Neural progenitor cell (in vitro differentiated cells): ENCODE measurements at regions not wholly inside any gene's neighbourhood (a gene's known extent, or its start where the extent isn't known, plus 50 kb on each side); places are given as distances from the start of the nearest gene placed in this dataset.

ENCODE experiments used
- DNase-seq: peaks from one replicate; pipeline ENCODE4 v3.0.0-alpha.2; 2016; ENCODE audit warnings: low spot score
- H2AFZ ChIP-seq: fragments of 200-600 bp; sonication (generic); replicated peaks from 2 replicates; pipeline ENCODE4 v1.6.1; 2016; ENCODE audit warnings: antibody characterized with exemption
- H3F3A ChIP-seq: fragments of 200-600 bp; sonication (generic); 2 replicates; pipeline ENCODE4 v1.6.1; 2016; ENCODE audit warnings: antibody characterized with exemption, low read depth
- H3K27ac ChIP-seq: fragments of 200-600 bp; sonication (generic); 2 replicates; pipeline ENCODE4 v1.5.1; 2016; ENCODE audit warnings: mild to moderate bottlenecking
- H3K27me3 ChIP-seq: fragments of 200-600 bp; sonication (generic); 2 replicates; pipeline ENCODE4 v1.6.1; 2016; ENCODE audit warnings: mild to moderate bottlenecking, moderate library complexity
- H3K36me3 ChIP-seq: fragments of 200-600 bp; sonication (generic); 2 replicates; pipeline ENCODE4 v1.5.1; 2016
- H3K4me1 ChIP-seq: fragments of 200-600 bp; sonication (generic); 2 replicates; pipeline ENCODE4 v1.6.1; 2016; ENCODE audit warnings: mixed run types
- H3K4me2 ChIP-seq: fragments of 200-600 bp; sonication (generic); 2 replicates; pipeline ENCODE4 v1.6.1; 2016
- H3K4me3 ChIP-seq: fragments of 200-600 bp; sonication (generic); 2 replicates; pipeline ENCODE4 v1.5.1; 2016
- H3K79me2 ChIP-seq: fragments of 200-600 bp; sonication (generic); 2 replicates; pipeline ENCODE4 v1.6.1; 2016; ENCODE audit warnings: low read depth
- H3K9ac ChIP-seq: fragments of 200-600 bp; sonication (generic); 2 replicates; pipeline ENCODE4 v1.6.1; 2016
- H3K9me3 ChIP-seq: fragments of 200-600 bp; sonication (generic); 2 replicates; pipeline ENCODE4 v1.5.1; 2016; ENCODE audit warnings: low read depth
- H4K20me1 ChIP-seq: fragments of 200-600 bp; sonication (generic); 2 replicates; pipeline ENCODE4 v1.6.1; 2016; ENCODE audit warnings: low read depth
- H3K27ac Mint-ChIP-seq: 3 replicates; pipeline ENCODE4 v1.8.0; 2021; ENCODE audit warnings: mixed read lengths
- H3K27me3 Mint-ChIP-seq: 2 replicates; pipeline ENCODE4 v1.8.0; 2022; ENCODE audit warnings: low read depth, mild to moderate bottlenecking, inconsistent platforms, moderate library complexity, mixed read lengths; ENCODE audit not compliant: insufficient read depth
- H3K36me3 Mint-ChIP-seq: 3 replicates; pipeline ENCODE4 v1.8.0; 2021; ENCODE audit warnings: mixed read lengths
- H3K4me1 Mint-ChIP-seq: 3 replicates; pipeline ENCODE4 v1.8.0; 2021; ENCODE audit warnings: mixed read lengths
- H3K4me3 Mint-ChIP-seq: 3 replicates; pipeline ENCODE4 v1.8.0; 2021; ENCODE audit warnings: mild to moderate bottlenecking, moderate library complexity, mixed read lengths
- H3K9me3 Mint-ChIP-seq: 3 replicates; pipeline ENCODE4 v1.8.0; 2020; ENCODE audit warnings: mixed read lengths
- EZH2 ChIP-seq: fragments of 200-600 bp; sonication (generic); IDR thresholded peaks from 2 replicates; pipeline ENCODE4 v1.6.1; 2017; ENCODE audit warnings: antibody characterized with exemption, mild to moderate bottlenecking, moderate library complexity
- EZH2phosphoT487 ChIP-seq: fragments of 200-600 bp; sonication (generic); IDR thresholded peaks from 2 replicates; pipeline ENCODE4 v1.6.1; 2017; ENCODE audit warnings: antibody characterized with exemption
- TF ChIP-seq, protein P1 (sequence below): fragments of 200-600 bp; sonication (generic); IDR thresholded peaks from 2 replicates; pipeline ENCODE4 v1.5.1; 2017; ENCODE audit warnings: antibody characterized with exemption, mild to moderate bottlenecking

DNA sequence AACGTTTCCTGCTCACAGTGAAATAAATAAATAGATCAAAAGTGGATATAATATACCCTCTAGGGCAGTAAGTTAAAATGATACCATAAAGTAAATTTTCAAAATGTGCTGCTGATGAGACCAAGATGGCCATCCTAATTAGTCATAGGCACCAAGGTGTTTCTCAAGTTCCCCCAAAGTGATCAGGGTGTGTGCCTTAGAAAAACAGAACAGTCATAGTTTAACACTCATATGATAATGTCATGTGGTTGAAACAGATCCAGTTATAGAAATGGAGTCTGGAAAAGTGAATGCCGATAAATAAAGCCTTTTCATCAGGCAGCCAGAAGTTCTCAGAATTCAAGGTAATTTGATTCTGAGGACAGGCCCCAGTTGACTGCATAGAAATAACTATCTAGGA is 161.5 kb upstream of the CDKN2B start:
- Histone ChIP-seq H3F3A (no peaks in the 10 kb centered on the region), H3K27me3 (no peaks in the 10 kb centered on the region), H3K9ac (no peak overlapping the region), H3K36me3 (no peaks in the 10 kb centered on the region), H3K4me3 (no peak overlapping the region), H3K4me1 (no peaks in the 10 kb centered on the region), H3K27ac (no peak overlapping the region), H2AFZ (no peak overlapping the region), H3K9me3 (no peaks in the 10 kb centered on the region), H3K4me2 (no peak overlapping the region), H4K20me1 (no peaks in the 10 kb centered on the region), H3K79me2 (no peaks in the 10 kb centered on the region)
- Mint-ChIP-seq H3K36me3 (no peaks in the 10 kb centered on the region), H3K27ac (no peak overlapping the region), H3K27me3 (no peaks in the 10 kb centered on the region), H3K4me3 (no peak overlapping the region), H3K4me1 (peaks cover 9% of the 10 kb centered on the region), H3K9me3 (no peaks in the 10 kb centered on the region)
- no peak for DNase-seq
- TF ChIP-seq EZH2 = no peak
- TF ChIP-seq EZH2phosphoT487 = no peak
- TF ChIP-seq, protein P1, sequence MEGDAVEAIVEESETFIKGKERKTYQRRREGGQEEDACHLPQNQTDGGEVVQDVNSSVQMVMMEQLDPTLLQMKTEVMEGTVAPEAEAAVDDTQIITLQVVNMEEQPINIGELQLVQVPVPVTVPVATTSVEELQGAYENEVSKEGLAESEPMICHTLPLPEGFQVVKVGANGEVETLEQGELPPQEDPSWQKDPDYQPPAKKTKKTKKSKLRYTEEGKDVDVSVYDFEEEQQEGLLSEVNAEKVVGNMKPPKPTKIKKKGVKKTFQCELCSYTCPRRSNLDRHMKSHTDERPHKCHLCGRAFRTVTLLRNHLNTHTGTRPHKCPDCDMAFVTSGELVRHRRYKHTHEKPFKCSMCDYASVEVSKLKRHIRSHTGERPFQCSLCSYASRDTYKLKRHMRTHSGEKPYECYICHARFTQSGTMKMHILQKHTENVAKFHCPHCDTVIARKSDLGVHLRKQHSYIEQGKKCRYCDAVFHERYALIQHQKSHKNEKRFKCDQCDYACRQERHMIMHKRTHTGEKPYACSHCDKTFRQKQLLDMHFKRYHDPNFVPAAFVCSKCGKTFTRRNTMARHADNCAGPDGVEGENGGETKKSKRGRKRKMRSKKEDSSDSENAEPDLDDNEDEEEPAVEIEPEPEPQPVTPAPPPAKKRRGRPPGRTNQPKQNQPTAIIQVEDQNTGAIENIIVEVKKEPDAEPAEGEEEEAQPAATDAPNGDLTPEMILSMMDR = no peak

DNA sequence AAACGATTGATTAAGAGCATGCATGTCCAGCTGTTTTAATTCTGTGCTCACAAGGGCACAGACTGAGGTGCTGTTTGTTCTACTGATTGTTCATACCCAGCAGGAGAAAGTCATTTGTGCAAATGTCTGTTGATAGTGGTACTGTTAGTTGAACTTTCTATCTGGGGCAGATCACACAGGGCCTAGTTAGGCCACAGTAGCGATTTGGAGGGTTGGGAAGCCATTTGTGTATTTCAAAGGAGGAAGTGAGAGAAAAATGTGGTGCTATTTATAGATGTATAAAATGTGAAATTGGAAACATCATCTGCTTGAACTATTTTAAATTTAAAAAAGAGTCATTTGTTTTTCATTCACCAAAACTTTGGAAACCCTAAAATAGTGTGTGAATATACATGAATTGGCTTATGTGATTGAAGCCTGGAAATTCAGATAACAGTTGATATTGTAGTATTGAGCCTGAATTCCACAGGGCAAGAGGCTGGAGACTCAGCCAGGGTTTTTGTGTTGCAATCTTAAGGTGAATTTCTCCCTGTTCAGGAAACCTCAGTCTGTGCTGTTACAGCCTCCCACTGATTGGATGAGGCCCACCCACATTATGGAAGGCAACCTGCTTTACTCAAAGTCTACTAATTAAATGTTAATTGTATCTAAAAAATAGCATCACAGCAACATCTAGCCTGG is 162.0 kb upstream of the CDKN2B start:
- Histone ChIP-seq H3K79me2 (no peaks in the 10 kb centered on the region), H3K27ac (no peak overlapping the region), H3F3A (no peaks in the 10 kb centered on the region), H3K9me3 (no peaks in the 10 kb centered on the region), H3K4me3 (no peak overlapping the region), H2AFZ (no peak overlapping the region), H4K20me1 (no peaks in the 10 kb centered on the region), H3K9ac (no peak overlapping the region), H3K4me1 (no peaks in the 10 kb centered on the region), H3K4me2 (no peak overlapping the region), H3K36me3 (no peaks in the 10 kb centered on the region), H3K27me3 (no peaks in the 10 kb centered on the region)
- Mint-ChIP-seq H3K9me3 (no peaks in the 10 kb centered on the region), H3K36me3 (no peaks in the 10 kb centered on the region), H3K27ac (no peak overlapping the region), H3K4me3 (no peak overlapping the region), H3K27me3 (no peaks in the 10 kb centered on the region), H3K4me1 (peaks cover 9% of the 10 kb centered on the region)
- TF ChIP-seq EZH2phosphoT487 (no peak), EZH2 (no peak)
- TF ChIP-seq, protein P1 = no peak
- DNase-seq = no peak

DNA sequence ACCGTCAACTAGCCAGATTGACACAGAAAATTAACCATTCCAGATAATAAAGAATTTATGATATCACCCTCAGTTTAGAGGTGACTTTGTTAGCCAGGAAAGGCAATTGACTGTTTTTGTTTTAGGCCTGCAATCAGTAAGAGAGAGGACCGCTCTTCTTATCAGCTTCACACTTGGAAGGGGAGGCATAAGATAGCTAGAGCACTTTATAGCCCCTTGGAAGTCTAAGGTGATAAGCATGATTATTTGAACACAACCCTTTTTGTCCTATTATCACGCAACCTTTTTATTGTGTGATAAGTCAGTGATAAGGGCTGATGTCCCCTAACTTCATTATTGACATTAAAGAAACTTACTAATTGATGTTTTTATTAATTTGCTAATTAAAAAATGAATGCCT is 162.6 kb upstream of the CDKN2B start:
- Histone ChIP-seq H3K9ac (no peak overlapping the region), H3F3A (no peaks in the 10 kb centered on the region), H3K4me1 (no peaks in the 10 kb centered on the region), H3K36me3 (no peaks in the 10 kb centered on the region), H3K27me3 (no peaks in the 10 kb centered on the region), H3K4me3 (no peak overlapping the region), H3K4me2 (no peak overlapping the region), H3K9me3 (no peaks in the 10 kb centered on the region), H2AFZ (no peak overlapping the region), H3K27ac (no peak overlapping the region), H4K20me1 (no peaks in the 10 kb centered on the region), H3K79me2 (no peaks in the 10 kb centered on the region)
- no peaks in the 10 kb centered on the region for H3K36me3 Mint-ChIP-seq
- no peak overlapping the region for H3K4me3 Mint-ChIP-seq
- TF ChIP-seq, protein P1 = no peak
- TF ChIP-seq EZH2phosphoT487 = no peak
- no peak for TF ChIP-seq EZH2
- H3K27me3 Mint-ChIP-seq = no peaks in the 10 kb centered on the region
- no peaks in the 10 kb centered on the region for H3K9me3 Mint-ChIP-seq
- peaks cover 9% of the 10 kb centered on the region for H3K4me1 Mint-ChIP-seq
- no peak for DNase-seq
- no peak overlapping the region for H3K27ac Mint-ChIP-seq
